Ishikawa (cell line): ENCODE measurements at regions not wholly inside any gene's neighbourhood (a gene's known extent, or its start where the extent isn't known, plus 50 kb on each side); places are given as distances from the start of the nearest gene placed in this dataset.

Source experiments
- CEBPB ChIP-seq: IDR thresholded peaks from 2 replicates; pipeline ENCODE4 v1.6.1; 2012
- CREB1 ChIP-seq: IDR thresholded peaks from 2 replicates; pipeline ENCODE4 v1.6.1; 2012; ENCODE audit warnings: low read depth
- EGR1 ChIP-seq: IDR thresholded peaks from 2 replicates; pipeline ENCODE4 v1.6.1; 2012
- EP300 ChIP-seq: IDR thresholded peaks from 2 replicates; pipeline ENCODE4 v1.6.1; 2012; ENCODE audit warnings: borderline replicate concordance
- FOXM1 ChIP-seq: IDR thresholded peaks from 2 replicates; pipeline ENCODE4 v1.6.1; 2012; ENCODE audit warnings: low read depth, borderline replicate concordance
- NFIC ChIP-seq: IDR thresholded peaks from 2 replicates; pipeline ENCODE4 v1.6.1; 2012
- RAD21 ChIP-seq: IDR thresholded peaks from 2 replicates; pipeline ENCODE4 v1.6.1; 2012; ENCODE audit warnings: low read depth
- TAF1 ChIP-seq: IDR thresholded peaks from 2 replicates; pipeline ENCODE4 v1.6.1; 2012; ENCODE audit warnings: low read depth, mild to moderate bottlenecking
- TCF12 ChIP-seq: IDR thresholded peaks from 2 replicates; pipeline ENCODE4 v1.6.1; 2012; ENCODE audit warnings: low read depth
- TEAD4 ChIP-seq: IDR thresholded peaks from 2 replicates; pipeline ENCODE4 v1.6.1; 2012
- YY1 ChIP-seq: IDR thresholded peaks from 2 replicates; pipeline ENCODE4 v1.6.1; 2012; ENCODE audit warnings: low read depth
- ZBTB7A ChIP-seq: IDR thresholded peaks from 2 replicates; pipeline ENCODE4 v1.6.1; 2012; ENCODE audit warnings: low read depth
- TF ChIP-seq, protein P1 (sequence below): IDR thresholded peaks from 2 replicates; pipeline ENCODE4 v1.6.1; 2012
- TF ChIP-seq, protein P2 (sequence below): IDR thresholded peaks from 2 replicates; pipeline ENCODE4 v1.6.1; 2012; ENCODE audit warnings: low read depth, mild to moderate bottlenecking
- TF ChIP-seq, protein P3 (sequence below): IDR thresholded peaks from 2 replicates; pipeline ENCODE4 v1.6.1; 2012

DNA sequence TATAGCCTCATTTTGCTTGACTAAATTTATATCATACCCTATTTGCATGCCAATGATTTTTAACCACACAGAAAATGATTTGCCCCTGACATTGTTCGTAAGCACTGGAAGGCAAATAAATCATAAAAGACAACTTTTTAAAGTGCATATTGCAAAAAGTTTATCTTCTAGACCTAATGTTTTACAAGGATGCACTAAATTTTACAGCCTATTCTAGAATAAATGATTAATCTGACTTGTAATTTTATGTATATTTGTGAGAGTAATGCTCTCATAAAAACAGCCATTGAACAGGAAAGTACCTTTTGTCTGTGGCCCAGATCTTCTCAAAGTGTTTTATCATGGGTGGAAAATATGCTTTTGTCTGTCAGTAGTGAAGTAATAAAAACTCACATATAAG, 546.6 kb downstream of the EPHA3 start:
- TF ChIP-seq, protein P1, sequence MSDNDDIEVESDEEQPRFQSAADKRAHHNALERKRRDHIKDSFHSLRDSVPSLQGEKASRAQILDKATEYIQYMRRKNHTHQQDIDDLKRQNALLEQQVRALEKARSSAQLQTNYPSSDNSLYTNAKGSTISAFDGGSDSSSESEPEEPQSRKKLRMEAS = no peak
- TF ChIP-seq TAF1 (no peak), ZBTB7A (no peak), FOXM1 (no peak), EGR1 (no peak), CEBPB (no peak), YY1 (no peak), NFIC (no peak), TEAD4 (no peak), RAD21 (no peak), TCF12 (no peak), EP300 (no peak), CREB1 (no peak)
- TF ChIP-seq, protein P2, sequence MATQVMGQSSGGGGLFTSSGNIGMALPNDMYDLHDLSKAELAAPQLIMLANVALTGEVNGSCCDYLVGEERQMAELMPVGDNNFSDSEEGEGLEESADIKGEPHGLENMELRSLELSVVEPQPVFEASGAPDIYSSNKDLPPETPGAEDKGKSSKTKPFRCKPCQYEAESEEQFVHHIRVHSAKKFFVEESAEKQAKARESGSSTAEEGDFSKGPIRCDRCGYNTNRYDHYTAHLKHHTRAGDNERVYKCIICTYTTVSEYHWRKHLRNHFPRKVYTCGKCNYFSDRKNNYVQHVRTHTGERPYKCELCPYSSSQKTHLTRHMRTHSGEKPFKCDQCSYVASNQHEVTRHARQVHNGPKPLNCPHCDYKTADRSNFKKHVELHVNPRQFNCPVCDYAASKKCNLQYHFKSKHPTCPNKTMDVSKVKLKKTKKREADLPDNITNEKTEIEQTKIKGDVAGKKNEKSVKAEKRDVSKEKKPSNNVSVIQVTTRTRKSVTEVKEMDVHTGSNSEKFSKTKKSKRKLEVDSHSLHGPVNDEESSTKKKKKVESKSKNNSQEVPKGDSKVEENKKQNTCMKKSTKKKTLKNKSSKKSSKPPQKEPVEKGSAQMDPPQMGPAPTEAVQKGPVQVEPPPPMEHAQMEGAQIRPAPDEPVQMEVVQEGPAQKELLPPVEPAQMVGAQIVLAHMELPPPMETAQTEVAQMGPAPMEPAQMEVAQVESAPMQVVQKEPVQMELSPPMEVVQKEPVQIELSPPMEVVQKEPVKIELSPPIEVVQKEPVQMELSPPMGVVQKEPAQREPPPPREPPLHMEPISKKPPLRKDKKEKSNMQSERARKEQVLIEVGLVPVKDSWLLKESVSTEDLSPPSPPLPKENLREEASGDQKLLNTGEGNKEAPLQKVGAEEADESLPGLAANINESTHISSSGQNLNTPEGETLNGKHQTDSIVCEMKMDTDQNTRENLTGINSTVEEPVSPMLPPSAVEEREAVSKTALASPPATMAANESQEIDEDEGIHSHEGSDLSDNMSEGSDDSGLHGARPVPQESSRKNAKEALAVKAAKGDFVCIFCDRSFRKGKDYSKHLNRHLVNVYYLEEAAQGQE = no peak

DNA sequence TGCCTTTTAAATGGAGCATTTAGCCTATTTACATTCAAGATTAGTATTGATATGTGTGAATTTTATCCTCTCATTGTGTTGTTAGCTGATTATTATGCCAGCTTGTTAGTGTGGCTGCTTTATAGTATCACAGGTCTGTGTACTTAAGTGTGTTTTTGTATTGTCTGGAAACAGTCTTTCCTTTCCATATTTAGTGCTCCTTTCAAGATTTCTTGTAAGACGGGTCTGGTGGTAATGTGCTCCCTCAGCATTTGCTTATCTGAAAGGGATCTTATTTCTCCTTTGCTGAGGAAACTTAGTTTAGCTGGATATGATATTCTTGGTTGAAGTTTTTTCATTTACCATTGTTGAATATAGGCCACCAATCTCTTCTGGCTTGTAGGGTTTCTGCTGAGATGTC, 549.0 kb downstream of the EPHA3 start:
- TF ChIP-seq, protein P1 = no peak

DNA sequence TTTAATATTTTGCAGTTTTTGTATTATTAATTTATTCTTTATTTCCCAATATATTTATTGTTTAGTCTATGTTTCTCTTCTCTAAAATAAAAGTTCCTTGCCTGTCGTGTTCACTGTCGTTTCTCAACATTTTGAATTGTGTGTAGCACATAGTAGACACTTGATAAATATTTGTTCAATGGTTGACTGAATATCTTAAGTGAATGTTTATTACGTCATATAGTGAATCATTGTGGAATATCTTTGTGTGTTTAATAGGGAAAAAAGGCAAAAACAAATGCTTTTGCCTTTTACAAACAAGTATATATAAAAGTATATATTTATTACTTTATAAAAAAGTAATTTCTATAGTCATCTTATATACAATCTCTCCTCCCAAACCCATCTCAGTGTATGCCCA, 572.3 kb downstream of the EPHA3 start:
- TF ChIP-seq EP300 (no peak), TAF1 (no peak)
- TF ChIP-seq, protein P2 = no peak

DNA sequence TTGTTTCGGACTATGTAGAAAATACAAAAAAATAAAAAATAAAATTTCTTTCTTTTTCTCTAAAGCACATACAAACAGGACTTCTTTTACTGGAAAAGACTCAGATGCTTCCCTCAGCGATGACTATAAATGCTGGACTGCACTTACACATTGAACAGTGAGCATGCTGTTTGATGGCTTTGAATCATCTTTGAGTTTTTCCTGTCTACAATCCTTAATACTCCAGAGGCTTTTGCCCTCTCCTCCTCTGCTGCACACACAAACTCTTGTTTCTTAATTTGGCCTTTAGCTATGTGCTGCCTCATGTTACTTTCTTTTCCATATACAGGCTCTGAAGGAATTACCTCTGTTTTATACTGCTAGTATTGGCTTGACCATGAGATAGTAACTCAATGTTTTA, 575.1 kb downstream of the EPHA3 start:
- TF ChIP-seq TEAD4 = no peak
- no peak for TF ChIP-seq EP300
- TF ChIP-seq, protein P1 = no peak
- TF ChIP-seq CEBPB = no peak
- no peak for TF ChIP-seq TCF12
- TF ChIP-seq CREB1 = no peak
- no peak for TF ChIP-seq EGR1
- TF ChIP-seq NFIC = no peak
- no peak for TF ChIP-seq ZBTB7A
- TF ChIP-seq, protein P3, sequence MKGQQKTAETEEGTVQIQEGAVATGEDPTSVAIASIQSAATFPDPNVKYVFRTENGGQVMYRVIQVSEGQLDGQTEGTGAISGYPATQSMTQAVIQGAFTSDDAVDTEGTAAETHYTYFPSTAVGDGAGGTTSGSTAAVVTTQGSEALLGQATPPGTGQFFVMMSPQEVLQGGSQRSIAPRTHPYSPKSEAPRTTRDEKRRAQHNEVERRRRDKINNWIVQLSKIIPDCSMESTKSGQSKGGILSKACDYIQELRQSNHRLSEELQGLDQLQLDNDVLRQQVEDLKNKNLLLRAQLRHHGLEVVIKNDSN = no peak
- TF ChIP-seq, protein P2 = no peak
- TF ChIP-seq TAF1 = no peak
- TF ChIP-seq RAD21 = no peak
- no peak for TF ChIP-seq FOXM1
- no peak for TF ChIP-seq YY1

DNA sequence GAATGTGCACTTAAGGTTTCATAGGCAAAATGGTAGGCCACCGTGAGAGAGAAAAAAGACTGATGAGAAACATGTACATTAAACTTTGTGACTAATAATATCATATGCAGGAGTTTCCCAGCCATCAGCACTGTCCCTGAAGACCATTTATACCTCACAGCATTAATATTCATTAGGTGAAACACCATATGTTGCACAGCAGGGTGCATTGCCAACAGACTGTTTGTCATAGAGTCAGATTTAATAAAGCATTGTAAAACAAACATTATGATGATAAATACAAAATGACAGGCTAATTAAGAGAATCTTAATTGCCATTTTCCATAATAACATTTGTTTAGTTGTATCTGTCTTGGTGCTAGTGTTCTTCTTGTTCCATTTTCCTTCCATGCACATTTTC, 578.3 kb downstream of the EPHA3 start:
- TF ChIP-seq, protein P3 = no peak
- TF ChIP-seq EGR1 (no peak), NFIC (no peak), TCF12 (no peak), ZBTB7A (no peak), TAF1 (no peak), TEAD4 (no peak), EP300 (no peak), RAD21 (no peak), FOXM1 (no peak), YY1 (no peak), CEBPB (no peak), CREB1 (no peak)
- TF ChIP-seq, protein P2 = no peak
- TF ChIP-seq, protein P1 = no peak
